A549 (cell line): ENCODE measurements at regions not wholly inside any gene's neighbourhood (a gene's known extent, or its start where the extent isn't known, plus 50 kb on each side); places are given as distances from the start of the nearest gene placed in this dataset.

Experiments
- ATAC-seq, 2 experiments: fragments of 200-7000 bp in 1 of 2; fragments of >200 bp in 1 of 2; cut with Nextera tagmentation in 1 of 2; cut with Tn5 transposase in 1 of 2; 3 replicates each; pipeline versions ENCODE4 v1.8.0 to v1.9.1; 2018 to 2020; ENCODE audit warnings: mild to moderate bottlenecking in 1 of 2, moderate library complexity in 1 of 2
- CTCF ChIA-PET: fragments of 300-600 bp; sonication (Branson Sonifier 250); formaldehyde crosslinking; extraction: SDS; loops from one replicate; lab custom pipeline; 2021; ENCODE audit warnings: antibody characterized with exemption, inconsistent platforms; lab: Yijun Ruan, JAX
- POLR2A ChIA-PET: fragments of 350-600 bp; formaldehyde crosslinking; extraction: SDS; loops from one replicate; lab custom pipeline; 2021; ENCODE audit warnings: antibody characterized with exemption, inconsistent platforms; lab: Yijun Ruan, JAX
- DNase-seq, 2 experiments: peaks; one replicate each; pipeline versions ENCODE4 v3.0.0 to v3.0.0-alpha.2; 2011 to 2016; ENCODE audit warnings: low read depth in 1 of 2, low spot score in 1 of 2
- FAIRE-seq: peaks from 2 replicates; lab custom pipeline; 2011; peaks lifted over from hg19 to GRCh38; lab: Jason Lieb, UNC
- H3K27ac ChIP-seq, 2 experiments: fragments of >200 bp; sonication (Bioruptor Twin); formaldehyde crosslinking; 3 replicates each; pipeline ENCODE4 v1.5.1; 2016 to 2017
- H3K4me1 ChIP-seq: fragments of >200 bp; sonication (Bioruptor Twin); formaldehyde crosslinking; 3 replicates; pipeline ENCODE4 v1.6.1; 2016
- H3K4me2 ChIP-seq: fragments of >200 bp; sonication (Bioruptor Twin); formaldehyde crosslinking; 3 replicates; pipeline ENCODE4 v1.6.1; 2016
- H3K4me3 ChIP-seq: fragments of >200 bp; sonication (Bioruptor Twin); formaldehyde crosslinking; 3 replicates; pipeline ENCODE4 v1.5.1; 2016
- H3K9me3 ChIP-seq: fragments of >200 bp; sonication (Bioruptor Twin); formaldehyde crosslinking; 3 replicates; pipeline ENCODE4 v1.6.1; 2016
- CHD4 ChIP-seq: fragments of 200-600 bp; sonication (generic); IDR thresholded peaks from 2 replicates; pipeline ENCODE4 v1.6.1; 2016; ENCODE audit warnings: antibody characterized with exemption, mild to moderate bottlenecking, borderline replicate concordance
- EHF ChIP-seq: fragments of 250-450 bp; sonication (Bioruptor Pico); IDR thresholded peaks from 2 replicates; pipeline ENCODE4 v1.5.0; 2020; ENCODE audit warnings: mild to moderate bottlenecking
- ESRRA ChIP-seq: fragments of 150-350 bp; IDR thresholded peaks from 2 replicates; pipeline ENCODE4 v1.6.1; 2014; ENCODE audit warnings: mild to moderate bottlenecking, low read length, borderline replicate concordance
- HOXB5 ChIP-seq: fragments of 250-450 bp; sonication (Bioruptor Pico); IDR thresholded peaks from 2 replicates; pipeline ENCODE4 v1.5.0; 2020; ENCODE audit warnings: mild to moderate bottlenecking, moderate library complexity
- JUN ChIP-seq, 2 experiments: fragments of >200 bp; sonication (Bioruptor Twin); formaldehyde crosslinking; IDR thresholded peaks; 2 replicates in 1 of 2; 3 replicates in 1 of 2; pipeline ENCODE4 v1.6.1; 2016 to 2017
- JUNB ChIP-seq: fragments of >200 bp; sonication (Bioruptor Twin); formaldehyde crosslinking; IDR thresholded peaks from 2 replicates; pipeline ENCODE4 v1.6.1; 2016
- KDM1A ChIP-seq: fragments of 200-600 bp; sonication (generic); IDR thresholded peaks from 2 replicates; pipeline ENCODE4 v1.6.1; 2016; ENCODE audit warnings: low read depth, mild to moderate bottlenecking
- KDM5A ChIP-seq: fragments of 200-600 bp; sonication (generic); IDR thresholded peaks from 2 replicates; pipeline ENCODE4 v1.6.1; 2016; ENCODE audit warnings: antibody characterized with exemption, mild to moderate bottlenecking
- NR3C1 ChIP-seq: fragments of >200 bp; sonication (Bioruptor Twin); formaldehyde crosslinking; IDR thresholded peaks from 3 replicates; pipeline ENCODE4 v1.6.1; 2017
- RCOR1 ChIP-seq: fragments of 150-350 bp; IDR thresholded peaks from 2 replicates; pipeline ENCODE4 v1.6.1; 2014; ENCODE audit warnings: antibody characterized with exemption, low read length, low read depth
- TFCP2L1 ChIP-seq: fragments of 250-450 bp; sonication (Bioruptor Pico); IDR thresholded peaks from 2 replicates; pipeline ENCODE4 v1.5.0; 2021; ENCODE audit warnings: mild to moderate bottlenecking
- TP53 ChIP-seq: fragments of 250-450 bp; sonication (Bioruptor Pico); IDR thresholded peaks from 2 replicates; pipeline ENCODE4 v1.5.0; 2021; ENCODE audit warnings: mild to moderate bottlenecking, moderate library complexity
- ZNF302 ChIP-seq: fragments of 250-450 bp; sonication (Bioruptor Pico); IDR thresholded peaks from 2 replicates; pipeline ENCODE4 v1.9.0; 2021; ENCODE audit warnings: inconsistent platforms, mild to moderate bottlenecking, moderate library complexity
- WGBS: methylation state at CpG from one replicate; pipeline ENCODE4 v1.1.6; 2017; ENCODE audit errors: missing lambda C conversion rate; 5-methylcytosine and 5-hydroxymethylcytosine counted together
- TF ChIP-seq, protein P1 (sequence below): fragments of 250-450 bp; sonication (Bioruptor Pico); IDR thresholded peaks from 2 replicates; pipeline ENCODE4 v1.5.0; 2021; ENCODE audit warnings: mild to moderate bottlenecking, moderate library complexity, borderline replicate concordance
- TF ChIP-seq, protein P2 (sequence below): fragments of >200 bp; sonication (Bioruptor Twin); formaldehyde crosslinking; IDR thresholded peaks from 3 replicates; pipeline ENCODE4 v1.6.1; 2016
- TF ChIP-seq, protein P3 (sequence below): fragments of >200 bp; sonication (Bioruptor Twin); formaldehyde crosslinking; IDR thresholded peaks from 3 replicates; pipeline ENCODE4 v1.5.1; 2016
- TF ChIP-seq, protein P4 (sequence below): IDR thresholded peaks from 2 replicates; pipeline ENCODE4 v1.6.1; 2012
- TF ChIP-seq, protein P5 (sequence below): IDR thresholded peaks from 2 replicates; pipeline ENCODE4 v1.6.1; 2012

- CTCF ChIA-PET: no interaction called here
- no peak for FAIRE-seq
- no peaks in the 10 kb centered on the region; the same call in 2 of the 3 replicates for H3K9me3 ChIP-seq
- POLR2A ChIA-PET: no interaction called here
- H3K27ac ChIP-seq: no peak overlapping the region
- no peak overlapping the region for H3K4me3 ChIP-seq
- no peak for ATAC-seq
- no peak for DNase-seq
- 15% methylated on average over 1 of the region's 1 CpG for WGBS
- H3K4me1 ChIP-seq: no peaks in the 10 kb centered on the region
- H3K4me2 ChIP-seq: no peak overlapping the region
- TF ChIP-seq TP53 (CRISPR knock-in tag) (no peak), HOXB5 (CRISPR knock-in tag) (no peak), TFCP2L1 (CRISPR knock-in tag) (no peak), KDM5A (no peak), JUN (IDR thresholded peaks at IDR 0.05) (no peak), RCOR1 (no peak)
- TF ChIP-seq, protein P1, sequence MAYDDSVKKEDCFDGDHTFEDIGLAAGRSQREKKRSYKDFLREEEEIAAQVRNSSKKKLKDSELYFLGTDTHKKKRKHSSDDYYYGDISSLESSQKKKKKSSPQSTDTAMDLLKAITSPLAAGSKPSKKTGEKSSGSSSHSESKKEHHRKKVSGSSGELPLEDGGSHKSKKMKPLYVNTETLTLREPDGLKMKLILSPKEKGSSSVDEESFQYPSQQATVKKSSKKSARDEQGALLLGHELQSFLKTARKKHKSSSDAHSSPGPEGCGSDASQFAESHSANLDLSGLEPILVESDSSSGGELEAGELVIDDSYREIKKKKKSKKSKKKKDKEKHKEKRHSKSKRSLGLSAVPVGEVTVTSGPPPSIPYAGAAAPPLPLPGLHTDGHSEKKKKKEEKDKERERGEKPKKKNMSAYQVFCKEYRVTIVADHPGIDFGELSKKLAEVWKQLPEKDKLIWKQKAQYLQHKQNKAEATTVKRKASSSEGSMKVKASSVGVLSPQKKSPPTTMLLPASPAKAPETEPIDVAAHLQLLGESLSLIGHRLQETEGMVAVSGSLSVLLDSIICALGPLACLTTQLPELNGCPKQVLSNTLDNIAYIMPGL (CRISPR knock-in tag): no peak
- TF ChIP-seq, protein P2, sequence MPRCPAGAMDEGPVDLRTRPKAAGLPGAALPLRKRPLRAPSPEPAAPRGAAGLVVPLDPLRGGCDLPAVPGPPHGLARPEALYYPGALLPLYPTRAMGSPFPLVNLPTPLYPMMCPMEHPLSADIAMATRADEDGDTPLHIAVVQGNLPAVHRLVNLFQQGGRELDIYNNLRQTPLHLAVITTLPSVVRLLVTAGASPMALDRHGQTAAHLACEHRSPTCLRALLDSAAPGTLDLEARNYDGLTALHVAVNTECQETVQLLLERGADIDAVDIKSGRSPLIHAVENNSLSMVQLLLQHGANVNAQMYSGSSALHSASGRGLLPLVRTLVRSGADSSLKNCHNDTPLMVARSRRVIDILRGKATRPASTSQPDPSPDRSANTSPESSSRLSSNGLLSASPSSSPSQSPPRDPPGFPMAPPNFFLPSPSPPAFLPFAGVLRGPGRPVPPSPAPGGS: no peak
- TF ChIP-seq, protein P3, sequence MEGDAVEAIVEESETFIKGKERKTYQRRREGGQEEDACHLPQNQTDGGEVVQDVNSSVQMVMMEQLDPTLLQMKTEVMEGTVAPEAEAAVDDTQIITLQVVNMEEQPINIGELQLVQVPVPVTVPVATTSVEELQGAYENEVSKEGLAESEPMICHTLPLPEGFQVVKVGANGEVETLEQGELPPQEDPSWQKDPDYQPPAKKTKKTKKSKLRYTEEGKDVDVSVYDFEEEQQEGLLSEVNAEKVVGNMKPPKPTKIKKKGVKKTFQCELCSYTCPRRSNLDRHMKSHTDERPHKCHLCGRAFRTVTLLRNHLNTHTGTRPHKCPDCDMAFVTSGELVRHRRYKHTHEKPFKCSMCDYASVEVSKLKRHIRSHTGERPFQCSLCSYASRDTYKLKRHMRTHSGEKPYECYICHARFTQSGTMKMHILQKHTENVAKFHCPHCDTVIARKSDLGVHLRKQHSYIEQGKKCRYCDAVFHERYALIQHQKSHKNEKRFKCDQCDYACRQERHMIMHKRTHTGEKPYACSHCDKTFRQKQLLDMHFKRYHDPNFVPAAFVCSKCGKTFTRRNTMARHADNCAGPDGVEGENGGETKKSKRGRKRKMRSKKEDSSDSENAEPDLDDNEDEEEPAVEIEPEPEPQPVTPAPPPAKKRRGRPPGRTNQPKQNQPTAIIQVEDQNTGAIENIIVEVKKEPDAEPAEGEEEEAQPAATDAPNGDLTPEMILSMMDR: no peak
- TF ChIP-seq, all 56 proteins: peak for 0
Measured at GRCh38 chr16:64172226-64172625, 949.6 kb downstream of the CDH11 start.

DNA sequence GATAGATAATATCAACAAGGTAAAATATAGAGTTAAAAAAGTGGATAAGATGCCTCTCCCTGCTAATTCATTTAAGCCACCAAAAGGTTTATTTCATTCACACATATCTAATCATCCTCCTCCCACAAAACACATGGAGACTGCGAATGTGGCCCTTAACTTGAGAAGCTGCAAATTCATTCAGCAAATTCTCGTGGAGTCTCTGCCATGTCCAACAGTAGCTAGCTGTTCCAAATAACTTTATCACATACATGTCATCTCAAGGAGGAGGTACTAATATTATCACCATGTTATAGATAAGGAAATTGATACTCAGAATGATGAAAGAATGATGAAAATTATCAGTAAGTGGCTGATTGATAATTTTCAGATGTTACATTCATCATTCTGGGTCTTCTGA, 950.2 kb downstream of the CDH11 start:
- no peak for ATAC-seq
- CTCF ChIA-PET: no interaction called here
- TF ChIP-seq CHD4: no peak
- TF ChIP-seq, protein P4, sequence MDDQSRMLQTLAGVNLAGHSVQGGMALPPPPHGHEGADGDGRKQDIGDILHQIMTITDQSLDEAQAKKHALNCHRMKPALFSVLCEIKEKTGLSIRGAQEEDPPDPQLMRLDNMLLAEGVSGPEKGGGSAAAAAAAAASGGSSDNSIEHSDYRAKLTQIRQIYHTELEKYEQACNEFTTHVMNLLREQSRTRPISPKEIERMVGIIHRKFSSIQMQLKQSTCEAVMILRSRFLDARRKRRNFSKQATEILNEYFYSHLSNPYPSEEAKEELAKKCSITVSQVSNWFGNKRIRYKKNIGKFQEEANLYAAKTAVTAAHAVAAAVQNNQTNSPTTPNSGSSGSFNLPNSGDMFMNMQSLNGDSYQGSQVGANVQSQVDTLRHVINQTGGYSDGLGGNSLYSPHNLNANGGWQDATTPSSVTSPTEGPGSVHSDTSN: no peak
- no peak for TF ChIP-seq EHF
- no peak for TF ChIP-seq ESRRA
- TF ChIP-seq, protein P5, sequence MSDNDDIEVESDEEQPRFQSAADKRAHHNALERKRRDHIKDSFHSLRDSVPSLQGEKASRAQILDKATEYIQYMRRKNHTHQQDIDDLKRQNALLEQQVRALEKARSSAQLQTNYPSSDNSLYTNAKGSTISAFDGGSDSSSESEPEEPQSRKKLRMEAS: no peak
- no peak for TF ChIP-seq NR3C1
- TF ChIP-seq ZNF302 (CRISPR knock-in tag): no peak
- TF ChIP-seq JUNB: no peak
- no peak for TF ChIP-seq KDM1A
- Histone ChIP-seq H3K4me1 (no peaks in the 10 kb centered on the region), H3K4me2 (no peak overlapping the region), H3K4me3 (no peak overlapping the region), H3K27ac (no peak overlapping the region), H3K9me3 (no peaks in the 10 kb centered on the region)
- DNase-seq: no peak
- no peak for FAIRE-seq
- WGBS: 11% methylated on average over 2 of the region's 2 CpGs
- POLR2A ChIA-PET: no interaction called here

- POLR2A ChIA-PET: no interaction called here
- Histone ChIP-seq H3K9me3 (no peaks in the 10 kb centered on the region), H3K4me2 (no peak overlapping the region), H3K4me3 (no peak overlapping the region), H3K4me1 (no peaks in the 10 kb centered on the region), H3K27ac (no peak overlapping the region)
- no peak for TF ChIP-seq RCOR1
- ATAC-seq (no peak), DNase-seq (no peak), FAIRE-seq (no peak)
- CTCF ChIA-PET: no interaction called here
- 0% methylated on average over 1 of the region's 1 CpG for WGBS
Measured at GRCh38 chr16:64168371-64168770, 953.5 kb downstream of the CDH11 start.
